ENCODE measurements at regions not wholly inside any gene's neighbourhood (a gene's known extent, or its start where the extent isn't known, plus 50 kb on each side); places are given as distances from the start of the nearest gene placed in this dataset.

DNA sequence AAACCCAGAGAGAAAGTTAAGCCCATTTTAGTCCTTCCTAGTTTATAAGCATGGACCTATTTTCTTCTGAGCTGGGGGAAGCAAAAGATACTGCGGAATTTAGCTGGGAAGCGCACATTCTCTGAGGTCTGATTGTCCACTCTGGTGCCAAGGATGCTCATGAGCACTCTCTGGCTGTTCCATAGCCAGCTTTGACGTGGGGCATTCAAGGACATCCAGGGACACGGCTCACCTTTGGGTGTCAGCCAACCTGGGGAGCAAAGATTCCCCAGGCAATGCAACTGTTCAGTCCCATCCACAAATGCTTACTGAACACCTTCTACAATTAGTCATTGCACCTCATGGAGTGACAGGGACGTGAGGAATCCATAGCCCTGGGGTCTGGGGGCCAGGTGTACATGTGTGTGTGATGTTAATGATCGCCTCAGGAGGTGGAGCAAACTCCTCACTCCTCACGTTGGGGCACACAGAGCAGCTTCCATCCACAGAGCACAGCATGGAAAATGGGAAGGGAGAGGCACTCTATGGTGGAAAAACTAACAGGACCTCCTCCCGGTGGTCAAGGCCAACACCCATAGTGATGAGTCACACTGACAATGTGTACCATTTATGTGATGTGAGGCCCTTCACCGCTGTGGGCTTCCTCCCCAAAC is 67.5 kb upstream of the IGFBP3 start:
- TF ChIP-seq, protein P1, sequence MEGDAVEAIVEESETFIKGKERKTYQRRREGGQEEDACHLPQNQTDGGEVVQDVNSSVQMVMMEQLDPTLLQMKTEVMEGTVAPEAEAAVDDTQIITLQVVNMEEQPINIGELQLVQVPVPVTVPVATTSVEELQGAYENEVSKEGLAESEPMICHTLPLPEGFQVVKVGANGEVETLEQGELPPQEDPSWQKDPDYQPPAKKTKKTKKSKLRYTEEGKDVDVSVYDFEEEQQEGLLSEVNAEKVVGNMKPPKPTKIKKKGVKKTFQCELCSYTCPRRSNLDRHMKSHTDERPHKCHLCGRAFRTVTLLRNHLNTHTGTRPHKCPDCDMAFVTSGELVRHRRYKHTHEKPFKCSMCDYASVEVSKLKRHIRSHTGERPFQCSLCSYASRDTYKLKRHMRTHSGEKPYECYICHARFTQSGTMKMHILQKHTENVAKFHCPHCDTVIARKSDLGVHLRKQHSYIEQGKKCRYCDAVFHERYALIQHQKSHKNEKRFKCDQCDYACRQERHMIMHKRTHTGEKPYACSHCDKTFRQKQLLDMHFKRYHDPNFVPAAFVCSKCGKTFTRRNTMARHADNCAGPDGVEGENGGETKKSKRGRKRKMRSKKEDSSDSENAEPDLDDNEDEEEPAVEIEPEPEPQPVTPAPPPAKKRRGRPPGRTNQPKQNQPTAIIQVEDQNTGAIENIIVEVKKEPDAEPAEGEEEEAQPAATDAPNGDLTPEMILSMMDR (IDR thresholded peaks at IDR 0.05), result no peak
- DNase-seq (ENCODE audit: low spot score), result no peak
- Histone ChIP-seq H3K27ac (no peak overlapping the region), H3K4me3 (no peak overlapping the region)

DNA sequence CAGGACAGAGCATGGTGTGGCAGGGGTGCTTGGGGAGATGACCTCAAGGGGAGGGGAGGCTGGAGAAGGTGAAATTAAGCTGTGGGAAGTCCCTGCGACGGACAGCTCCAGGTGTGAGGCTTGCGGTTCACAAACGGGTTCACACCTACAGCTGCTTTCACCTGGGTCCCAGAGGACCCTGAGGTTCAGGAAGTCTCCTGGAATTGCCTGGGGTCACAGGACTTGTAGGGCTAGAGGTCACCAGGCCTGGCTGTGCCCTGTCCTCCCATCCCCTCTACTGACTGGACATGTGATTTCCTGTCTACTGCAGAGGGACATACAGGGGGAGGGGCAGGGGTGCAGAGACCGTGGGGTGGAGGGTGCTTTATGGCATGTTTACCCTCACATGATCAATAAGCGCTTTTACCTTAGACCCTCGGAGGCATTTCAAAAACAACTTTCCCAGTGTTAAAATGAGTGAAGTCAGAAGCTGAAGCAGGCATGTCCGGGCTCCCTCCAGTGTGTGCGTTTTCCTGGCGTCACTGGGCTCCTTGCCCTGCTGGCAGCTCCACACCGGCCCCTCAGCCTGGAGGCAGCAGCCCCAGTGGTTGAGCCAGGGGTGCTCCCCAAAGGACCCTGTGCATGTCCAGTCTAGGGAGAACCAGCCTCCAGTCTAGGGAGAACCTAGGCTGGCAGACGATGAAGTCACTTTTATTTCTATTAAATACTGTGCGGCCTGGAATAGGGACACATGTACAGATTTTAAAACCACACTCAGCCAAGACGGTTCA is 66.6 kb upstream of the IGFBP3 start:
- no peak overlapping the region for H3K4me3 ChIP-seq
- TF ChIP-seq, protein P1 (IDR thresholded peaks at IDR 0.05), result no peak
- no peak overlapping the region for H3K27ac ChIP-seq
- peak; percentile 70 for DNase-seq (ENCODE audit: low spot score)

GRCh38 chr7:45986355-45987298 is 65.6 kb upstream of the IGFBP3 start:
- TF ChIP-seq, protein P1 (IDR thresholded peaks at IDR 0.05), result no peak
- no peak overlapping the region for H3K4me3 ChIP-seq
- H3K27ac ChIP-seq, result no peak overlapping the region
- DNase-seq (ENCODE audit: low spot score), result no peak

DNA sequence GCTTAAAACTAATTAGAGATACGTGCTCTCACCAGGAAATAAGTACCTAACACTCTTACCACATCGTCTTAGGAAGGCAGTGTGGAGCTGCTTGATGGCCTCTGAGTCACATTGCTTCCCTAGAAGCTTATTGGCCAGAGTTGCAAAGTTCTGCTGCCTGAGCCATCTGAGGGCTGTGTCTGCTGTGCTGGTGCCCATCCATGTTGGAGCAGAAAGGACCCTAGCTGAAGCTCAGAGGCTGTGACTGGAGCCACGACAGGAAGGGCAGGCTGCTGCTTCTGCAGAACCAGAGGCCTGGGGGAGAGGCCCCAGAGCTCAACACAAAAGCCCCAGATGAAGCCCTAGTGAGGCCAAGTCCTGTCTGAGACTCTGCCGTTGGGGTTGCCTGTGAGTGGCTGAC is 64.8 kb upstream of the IGFBP3 start:
- TF ChIP-seq, protein P1 (IDR thresholded peaks at IDR 0.05), result no peak
- peak; percentile 59 for DNase-seq (ENCODE audit: low spot score)
- Histone ChIP-seq H3K4me3 (no peak overlapping the region), H3K27ac (no peak overlapping the region)

- TF ChIP-seq, protein P1 (IDR thresholded peaks at IDR 0.05), result no peak
- no peak overlapping the region for H3K4me3 ChIP-seq
- DNase-seq (ENCODE audit: low spot score), result no peak
- H3K27ac ChIP-seq, result peak overlapping the region; percentile 64 to 69
Measured at GRCh38 chr7:45984386-45985295, 63.6 kb upstream of the IGFBP3 start.

DNA sequence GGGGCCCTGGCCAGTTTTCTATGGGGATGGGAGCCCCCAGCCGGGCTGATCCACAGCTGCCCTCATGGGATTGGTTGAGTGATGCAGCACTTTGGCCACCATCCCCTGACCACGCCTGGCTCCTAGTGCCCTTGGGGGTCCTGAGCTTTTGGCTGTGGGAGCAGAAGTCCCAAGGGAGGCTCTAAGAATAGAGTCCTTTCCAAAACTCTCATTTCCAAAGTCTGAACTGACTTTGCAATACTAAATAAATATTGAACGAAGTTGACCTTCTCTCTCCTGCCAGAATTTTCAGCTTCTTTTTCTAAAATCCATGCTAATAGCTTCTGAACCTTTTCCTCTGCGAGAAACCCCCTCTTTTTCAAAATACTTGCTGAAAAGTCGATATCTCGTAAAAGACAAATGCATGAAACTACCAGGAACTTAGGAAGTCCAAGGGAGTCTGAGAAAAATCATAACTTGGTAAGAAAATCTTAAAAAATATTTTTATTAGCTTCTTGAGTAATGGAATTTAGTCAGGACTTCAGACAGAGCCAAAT is 62.7 kb upstream of the IGFBP3 start:
- TF ChIP-seq, protein P1 (IDR thresholded peaks at IDR 0.05), result no peak
- no peak overlapping the region for H3K4me3 ChIP-seq
- peak; percentile 66 for DNase-seq (ENCODE audit: low spot score)
- peak overlapping the region; percentile 69 to 74 for H3K27ac ChIP-seq
